GM21423 (cell line): ENCODE measurements at regions not wholly inside any gene's neighbourhood (a gene's known extent, or its start where the extent isn't known, plus 50 kb on each side); places are given as distances from the start of the nearest gene placed in this dataset.
"Not testable (repeated sequence)": the region's sequence is repeated elsewhere in the genome, so short reads cannot be mapped to it uniquely, and the experiment has no call there.

Source experiments
- ATAC-seq: cut with Tn5 transposase; IDR thresholded peaks from one replicate; pipeline ENCODE4 v1.9.1; 2021; ENCODE audit warnings: mild to moderate bottlenecking, moderate library complexity; ENCODE audit not compliant: unreplicated experiment

DNA sequence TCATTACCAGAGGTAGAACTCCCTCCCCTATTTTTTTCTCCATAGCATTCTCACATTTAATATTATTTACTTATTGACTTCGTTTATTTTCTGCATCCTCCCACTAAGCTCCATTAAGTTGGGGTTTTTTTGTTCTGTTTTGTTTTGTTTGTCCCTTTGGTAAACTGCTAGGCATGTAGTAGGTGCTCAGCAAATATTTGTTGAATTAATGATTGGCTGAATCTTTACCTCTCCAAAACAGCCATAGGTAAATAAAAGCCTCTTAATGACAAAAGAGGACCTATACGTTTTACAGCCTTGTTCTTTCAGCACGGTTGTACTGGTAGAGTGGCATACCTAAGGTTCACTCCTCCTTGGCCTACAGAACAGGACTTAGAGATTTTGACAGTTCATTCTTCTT lies 52.0 kb downstream of the PRORP start:
- ATAC-seq: no peak

DNA sequence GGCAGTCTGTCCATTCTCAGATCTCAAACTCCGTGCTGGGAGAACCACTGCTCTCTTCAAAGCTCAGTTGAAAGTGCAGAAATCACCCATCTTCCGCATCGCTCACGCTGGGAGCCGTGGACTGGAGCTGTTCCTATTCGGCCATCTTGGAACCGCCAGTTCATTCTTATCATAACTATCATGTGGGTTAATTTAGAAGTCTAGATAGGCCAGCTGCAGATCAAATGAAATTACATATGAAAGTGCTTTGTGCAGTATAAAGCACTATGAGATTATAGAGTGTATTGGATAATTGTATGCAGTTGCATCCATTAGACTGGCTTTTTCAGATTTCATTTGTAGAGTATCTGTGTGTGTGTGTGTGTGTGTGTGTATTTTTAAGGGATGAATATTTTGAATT lies 57.8 kb downstream of the PRORP start:
- ATAC-seq: no peak

DNA sequence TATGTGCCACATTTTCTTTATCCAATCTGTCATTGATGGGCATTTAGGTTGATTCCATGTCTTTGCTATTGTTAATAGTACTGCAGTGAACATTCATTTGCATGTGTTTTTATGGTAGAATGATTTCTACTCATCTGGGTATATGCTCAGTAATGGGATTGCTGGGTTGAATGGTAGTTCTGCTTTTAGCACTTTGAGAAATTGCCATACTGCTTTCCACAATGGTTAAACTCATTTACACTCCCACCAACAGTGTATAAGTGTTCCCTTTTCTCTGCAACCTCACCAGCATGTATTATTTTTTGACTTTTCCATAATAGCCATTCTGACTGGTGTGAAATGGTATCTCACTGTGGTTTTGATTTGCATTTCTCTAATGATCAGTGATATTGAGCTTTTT lies 62.5 kb downstream of the PRORP start:
- not testable (repeated sequence) for ATAC-seq

DNA sequence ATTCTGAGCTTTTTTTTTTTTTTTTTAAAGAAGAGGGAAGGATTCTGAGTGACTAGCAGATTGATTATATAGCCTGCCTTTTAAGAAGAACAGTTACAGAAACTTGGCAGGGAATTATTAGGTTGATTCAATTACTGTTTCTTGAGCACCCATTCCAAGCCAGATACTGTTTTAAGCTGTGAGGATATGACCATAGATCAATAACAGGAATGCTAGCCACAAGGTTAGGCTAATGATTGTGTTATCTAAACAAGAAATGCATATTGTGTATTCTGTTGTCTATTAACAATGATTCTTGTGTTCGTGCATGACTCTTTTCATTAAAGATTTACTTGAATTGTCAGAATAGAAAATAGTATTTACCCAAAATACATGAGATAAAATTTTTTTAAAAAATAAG lies 67.1 kb downstream of the PRORP start:
- no peak for ATAC-seq

DNA sequence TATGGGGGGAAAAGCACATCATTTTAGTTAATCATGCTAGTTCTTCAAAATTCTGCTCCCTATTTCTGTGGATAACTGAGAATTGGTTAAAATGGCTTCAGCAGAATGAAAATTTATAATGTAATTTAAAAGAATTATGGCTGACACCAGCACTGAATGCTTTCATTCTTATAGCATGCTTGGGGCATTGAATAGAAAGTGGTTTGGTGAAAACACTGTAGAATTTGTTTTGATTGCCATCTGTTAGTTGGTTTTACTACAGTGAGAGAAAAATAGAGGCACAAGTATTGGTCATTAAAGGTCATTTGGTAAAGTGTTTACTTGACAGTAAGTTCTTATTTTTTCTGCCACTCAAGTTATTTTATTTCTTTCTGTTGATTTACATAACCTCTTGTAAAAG lies 70.8 kb downstream of the PRORP start:
- no peak for ATAC-seq

DNA sequence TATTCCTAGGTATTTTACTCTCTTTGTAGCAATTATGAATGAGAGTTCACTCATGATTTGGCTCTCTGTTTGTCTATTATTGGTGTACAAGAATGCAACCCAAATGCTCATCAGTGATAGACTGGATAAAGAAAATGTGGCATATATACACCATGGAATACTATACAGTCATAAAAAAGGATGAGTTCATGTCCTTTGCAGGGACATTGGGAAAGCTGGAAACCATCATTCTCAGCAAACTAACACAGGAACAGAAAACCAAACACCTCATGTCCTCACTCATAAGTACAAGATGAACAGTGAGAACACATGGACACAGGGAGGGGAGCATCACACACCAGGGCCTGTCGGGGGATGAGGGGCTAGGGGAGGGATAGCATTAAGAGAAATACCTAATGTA lies 71.8 kb downstream of the PRORP start:
- not testable (repeated sequence) for ATAC-seq

DNA sequence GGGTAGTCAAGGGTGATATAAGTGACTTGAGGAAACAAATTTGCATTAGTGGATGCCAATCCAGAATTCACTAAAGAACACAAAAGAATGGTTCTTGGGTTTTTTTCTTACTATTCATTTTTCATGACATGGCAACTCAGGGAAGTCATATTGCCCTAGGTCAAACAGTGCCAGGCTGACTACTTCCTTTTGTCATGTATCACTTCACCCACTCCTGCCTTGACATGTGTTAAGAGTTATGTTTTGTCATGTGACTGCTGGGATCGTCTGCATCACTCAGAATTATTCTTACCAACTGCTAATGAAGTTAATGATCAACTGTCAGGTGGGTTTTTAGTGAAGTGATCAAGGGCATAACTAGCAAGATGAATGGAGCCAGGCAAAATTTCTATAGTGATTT lies 74.2 kb downstream of the PRORP start:
- peak; percentile 54 for ATAC-seq

DNA sequence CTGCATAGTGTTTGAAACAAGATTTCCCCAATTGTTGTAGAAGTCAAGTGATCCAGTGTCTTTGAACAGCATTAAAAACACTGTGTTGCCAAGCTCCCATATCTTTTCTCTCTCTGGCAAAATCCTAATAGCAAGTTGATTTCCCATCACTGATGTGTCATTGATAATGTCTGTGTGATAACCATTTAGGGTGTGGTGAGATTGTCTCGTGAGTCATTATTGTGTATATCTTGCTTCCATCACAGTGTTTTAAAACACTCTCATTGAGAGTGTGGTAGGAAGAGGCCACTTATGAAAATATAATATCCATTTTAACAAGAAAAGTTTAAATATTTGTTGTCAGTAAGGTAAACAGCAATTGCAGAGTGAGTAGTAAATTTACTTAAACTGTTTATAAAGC lies 74.7 kb downstream of the PRORP start:
- ATAC-seq: no peak

DNA sequence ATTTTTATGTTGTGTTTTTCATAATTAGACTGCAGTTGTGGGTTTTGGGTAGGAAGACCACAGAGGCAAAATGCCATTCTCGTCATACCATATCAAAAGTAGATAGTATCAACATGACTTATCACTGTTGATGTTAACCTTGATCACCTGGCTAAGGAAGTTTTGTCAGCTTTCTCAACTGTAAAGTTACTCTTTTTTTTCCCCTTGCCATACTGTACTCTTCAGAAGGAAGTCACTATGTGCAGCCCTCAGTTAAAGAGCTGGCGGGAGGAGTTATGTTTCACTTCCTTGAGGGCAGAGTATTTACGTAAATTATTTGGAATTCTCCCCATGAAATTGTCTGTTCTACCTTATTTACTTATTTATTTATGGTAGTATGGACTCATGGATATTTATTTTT lies 78.7 kb downstream of the PRORP start:
- ATAC-seq: no peak

DNA sequence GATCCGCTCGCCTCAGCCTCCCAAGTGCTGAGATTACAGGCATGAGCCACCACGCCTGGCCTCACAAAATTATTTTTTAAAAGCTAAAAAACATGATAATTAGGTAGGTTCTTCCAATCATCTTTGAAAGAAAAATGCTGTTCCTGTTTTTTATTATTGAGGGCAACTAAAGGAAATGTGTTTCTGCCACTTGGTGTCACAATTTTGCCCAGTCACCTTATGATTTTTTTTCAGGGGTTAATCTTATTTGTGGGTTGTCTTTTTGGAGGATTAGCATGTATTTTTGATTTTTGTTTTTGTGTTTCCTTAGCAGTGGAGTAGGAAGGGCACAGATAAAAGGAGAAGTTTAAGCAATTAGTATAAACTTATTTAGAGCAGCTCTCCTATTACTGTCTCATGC lies 79.8 kb downstream of the PRORP start:
- ATAC-seq: no peak

DNA sequence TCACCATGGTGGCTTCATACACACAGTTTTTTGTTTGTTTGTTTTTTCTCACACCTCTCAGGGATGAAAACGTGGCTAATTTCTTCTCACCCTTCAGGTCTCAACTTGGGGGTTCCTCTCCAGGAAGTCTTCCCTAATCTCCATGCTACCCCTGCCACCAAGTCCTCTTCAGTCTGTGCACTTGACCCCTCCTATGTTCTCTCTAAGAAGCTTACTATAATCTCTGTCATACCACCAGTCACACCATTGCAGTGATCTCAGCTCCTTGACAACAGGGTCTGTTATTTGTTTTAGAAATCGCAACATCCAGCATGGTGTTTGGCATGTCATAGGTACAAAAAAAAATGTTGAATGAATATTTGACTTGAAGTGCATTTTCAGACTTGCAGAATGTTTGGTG lies 83.4 kb downstream of the PRORP start:
- ATAC-seq: no peak

DNA sequence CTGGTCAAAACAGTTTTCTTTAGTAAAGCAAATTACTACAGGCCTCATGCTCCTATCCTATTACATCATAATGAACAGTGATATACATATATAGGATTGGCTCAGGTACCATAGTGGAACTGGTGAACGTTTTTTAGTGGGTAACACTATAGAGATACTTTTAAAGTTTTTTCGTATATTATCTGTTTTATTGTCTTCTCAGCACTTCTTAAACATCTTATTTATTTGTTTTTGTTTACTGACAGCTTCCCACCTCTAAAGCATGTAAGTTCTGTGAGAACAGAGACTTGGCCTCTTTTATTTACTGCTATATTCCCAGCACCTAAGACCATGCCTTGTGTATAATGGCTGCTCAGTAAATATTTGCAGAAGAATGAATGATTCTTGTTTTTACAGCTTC lies 81.1 kb upstream of the PSMA6 start:
- ATAC-seq: no peak

DNA sequence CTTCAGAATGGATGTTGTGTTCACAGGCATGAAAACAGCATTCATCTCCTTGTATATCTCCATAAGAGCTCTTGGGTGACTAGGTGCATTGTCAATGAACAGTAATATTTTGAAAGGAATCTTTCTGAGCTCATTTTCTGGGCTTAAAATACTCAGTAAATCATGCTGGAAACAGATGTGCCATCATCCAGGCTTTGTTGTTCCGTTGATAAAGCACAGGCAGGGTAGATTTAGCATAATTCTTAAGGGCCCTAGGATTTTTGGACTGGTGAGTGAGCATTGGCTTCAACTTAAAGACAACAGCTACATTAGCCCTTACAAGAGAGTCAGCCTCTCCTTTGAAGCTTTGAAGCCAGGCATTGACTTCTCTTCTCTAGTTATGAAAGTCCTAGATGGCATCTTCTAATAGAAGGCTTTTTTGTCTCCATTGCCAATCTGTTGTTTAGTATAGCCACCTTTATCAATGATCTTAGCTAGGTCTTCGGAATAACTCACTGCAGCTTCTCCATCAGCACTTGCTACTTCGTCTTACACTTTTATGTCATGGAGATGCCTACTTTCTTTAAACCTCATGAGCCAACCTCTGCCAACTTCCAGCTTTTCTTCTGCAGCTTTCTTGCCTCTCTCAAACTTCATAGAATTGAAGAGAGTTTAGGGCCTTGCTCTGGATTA lies 79.6 kb upstream of the PSMA6 start:
- no peak for ATAC-seq

DNA sequence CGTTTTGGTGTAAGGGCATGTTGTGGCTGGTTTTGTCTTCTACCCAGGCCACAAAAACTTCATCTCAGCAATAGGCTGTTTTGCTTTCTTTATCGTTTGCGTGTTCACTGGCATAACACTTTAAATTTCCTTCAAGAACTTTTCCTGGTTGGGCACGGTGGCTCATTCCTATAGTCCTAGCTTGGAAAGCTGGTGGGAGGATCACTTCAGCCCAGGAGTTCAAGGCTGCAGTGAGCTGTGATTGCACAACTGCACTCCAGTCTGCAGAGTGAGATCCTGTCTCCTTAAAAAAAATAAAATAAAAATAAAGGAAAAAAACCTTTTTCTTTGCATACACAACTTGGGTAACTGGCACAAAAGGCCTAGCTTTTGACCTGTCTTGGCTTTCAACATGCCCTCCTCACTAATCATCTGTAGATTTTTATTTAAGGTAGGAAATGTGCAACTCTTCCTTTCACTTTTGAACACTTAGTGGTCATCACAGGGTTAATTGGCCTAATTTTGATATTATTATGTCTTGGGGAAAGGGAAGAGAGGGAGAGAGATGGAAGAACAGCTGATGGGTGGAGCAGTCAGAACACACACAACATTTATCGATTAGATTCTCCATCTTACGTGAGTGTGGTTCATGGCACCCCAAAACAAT lies 78.9 kb upstream of the PSMA6 start:
- no peak for ATAC-seq

DNA sequence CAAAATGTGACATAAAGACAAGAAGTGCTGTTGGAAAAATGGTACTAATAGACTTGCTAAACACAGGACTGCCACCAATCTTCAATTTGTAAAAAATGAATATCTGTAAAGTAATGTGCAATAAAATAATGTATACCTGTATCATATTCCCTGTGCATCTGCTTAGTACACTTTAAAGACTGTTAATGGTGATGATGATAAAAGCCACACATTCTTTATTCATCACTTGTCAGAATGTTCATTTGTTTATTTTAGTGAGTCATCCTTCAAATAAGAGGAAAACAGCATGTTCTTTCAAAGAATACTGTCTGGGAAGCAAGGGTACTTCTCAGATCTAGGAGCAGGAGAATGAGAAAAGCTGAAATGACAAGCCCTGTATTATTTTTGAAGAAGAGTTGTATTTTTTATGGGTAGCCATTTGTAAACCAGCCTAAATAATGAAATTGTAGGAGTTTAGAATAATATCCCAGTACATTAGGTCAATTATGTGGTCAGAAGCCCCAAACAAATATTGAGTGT lies 78.3 kb upstream of the PSMA6 start:
- ATAC-seq: no peak

DNA sequence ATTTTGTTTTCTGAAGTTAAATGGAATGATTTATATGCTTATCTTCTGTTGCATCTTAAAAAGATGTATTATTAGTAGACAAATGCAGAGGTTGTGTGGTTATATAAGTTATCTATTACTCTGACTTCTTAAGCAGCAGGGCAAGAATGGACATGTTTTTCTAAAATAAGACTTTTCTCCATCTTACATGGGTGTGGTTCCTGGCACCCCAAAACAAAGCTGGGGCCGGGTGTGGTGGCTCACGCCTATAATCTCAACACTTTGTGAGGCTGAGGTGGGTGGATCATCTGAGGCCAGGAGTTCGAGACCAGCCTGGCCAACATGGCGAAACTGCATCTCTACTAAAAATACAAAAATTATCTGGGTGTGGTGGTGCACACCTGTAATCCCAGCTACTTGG lies 77.8 kb upstream of the PSMA6 start:
- ATAC-seq: not testable (repeated sequence)

DNA sequence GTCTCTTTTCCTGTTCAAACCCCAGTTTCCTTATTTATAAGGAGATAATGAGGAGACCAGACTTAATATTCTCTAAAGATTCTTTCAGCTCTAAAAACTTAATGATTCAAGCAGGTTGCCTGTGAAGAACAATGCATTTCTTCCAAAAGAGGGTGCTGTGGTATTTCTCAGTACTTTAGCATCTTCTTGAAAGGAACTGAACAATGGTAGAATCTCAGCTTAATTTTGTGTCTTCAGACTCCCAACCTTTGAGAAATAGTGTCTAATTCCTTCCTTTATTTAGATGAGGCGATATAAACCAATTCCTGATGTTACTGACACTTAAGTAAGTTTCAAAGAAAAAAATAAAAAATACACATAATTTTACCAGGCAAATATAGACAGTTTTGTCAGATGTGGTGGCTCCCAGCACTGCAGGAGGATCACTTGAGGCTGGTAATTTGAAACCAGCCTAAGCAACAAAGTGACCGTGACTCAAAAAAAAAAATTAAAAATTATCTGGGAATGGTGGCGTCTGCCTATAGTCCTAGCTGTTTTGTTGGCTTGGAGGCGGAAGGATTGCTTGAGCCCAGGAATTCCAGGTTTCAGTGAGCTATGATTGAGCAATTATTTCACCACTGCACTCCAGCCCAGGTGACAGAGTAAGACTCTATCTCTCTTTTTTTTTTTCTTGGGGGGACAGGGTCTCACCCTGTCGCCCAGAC lies 76.9 kb upstream of the PSMA6 start:
- ATAC-seq: no peak

DNA sequence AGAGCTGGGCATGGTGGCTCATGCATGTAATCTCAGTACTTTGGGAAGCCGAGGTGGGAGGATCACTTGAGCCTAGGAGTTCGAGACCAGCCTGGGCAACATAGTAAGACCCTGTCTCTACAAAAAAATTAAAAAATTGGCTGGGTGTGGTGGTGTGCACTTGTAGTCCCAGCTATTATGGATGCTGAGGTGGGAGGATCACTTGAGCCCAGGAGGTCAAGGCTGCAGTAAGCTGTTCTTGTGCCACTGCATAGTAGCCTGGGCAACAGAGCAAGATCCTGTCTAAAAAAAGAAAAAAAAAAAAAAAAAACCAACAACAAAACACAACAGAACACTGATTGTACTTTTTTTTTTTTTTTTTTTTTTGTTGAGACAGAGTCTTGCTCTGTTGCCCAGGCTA lies 74.0 kb upstream of the PSMA6 start:
- not testable (repeated sequence) for ATAC-seq

DNA sequence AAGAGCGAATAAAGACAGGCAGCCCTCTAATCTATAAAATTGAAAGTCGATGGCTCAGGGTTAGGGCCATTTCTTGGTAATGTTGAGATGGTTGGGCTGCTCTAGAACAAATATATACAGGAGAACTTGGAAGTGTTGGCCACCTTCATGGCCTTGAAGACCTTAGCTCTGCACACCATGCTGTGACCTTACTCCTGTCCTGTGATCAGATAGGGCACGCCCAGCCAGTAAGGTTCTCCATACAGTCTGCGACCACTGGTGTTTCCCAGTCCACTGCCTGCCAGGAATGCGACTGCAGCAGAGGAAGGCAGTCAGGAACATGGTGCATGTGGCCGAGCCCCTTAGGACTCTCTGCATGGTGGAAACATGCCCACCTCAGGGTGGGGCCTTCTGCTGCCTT lies 73.2 kb upstream of the PSMA6 start:
- ATAC-seq: no peak

DNA sequence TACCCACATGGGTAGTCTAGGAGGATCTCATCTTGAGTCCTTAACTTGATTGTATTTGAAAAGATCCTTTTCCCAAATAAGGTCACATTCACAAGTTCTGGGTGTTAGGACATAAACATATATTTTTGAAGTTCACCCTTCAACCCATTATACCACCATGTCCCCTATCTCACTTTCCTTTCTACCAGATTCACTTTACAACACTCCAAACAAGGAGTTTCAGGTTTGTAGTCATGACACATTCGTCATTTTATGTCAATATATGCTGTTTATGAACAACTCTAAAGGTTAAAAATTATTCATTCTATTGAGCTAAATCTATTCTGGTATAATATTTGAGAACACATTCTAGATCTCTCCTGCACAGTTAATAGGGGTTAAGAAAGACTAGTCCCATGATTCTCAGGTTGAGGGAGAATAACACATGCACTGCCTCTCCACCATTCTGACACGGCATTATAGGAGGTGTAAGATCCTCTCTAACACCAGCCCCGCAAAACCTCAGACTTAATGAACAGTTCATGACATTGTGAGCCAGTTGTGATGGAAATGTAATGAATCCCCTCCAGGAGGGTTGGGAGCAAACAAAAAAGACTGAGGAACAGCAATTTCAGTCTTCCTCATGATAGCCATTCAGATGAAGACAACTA lies 72.0 kb upstream of the PSMA6 start:
- no peak for ATAC-seq

DNA sequence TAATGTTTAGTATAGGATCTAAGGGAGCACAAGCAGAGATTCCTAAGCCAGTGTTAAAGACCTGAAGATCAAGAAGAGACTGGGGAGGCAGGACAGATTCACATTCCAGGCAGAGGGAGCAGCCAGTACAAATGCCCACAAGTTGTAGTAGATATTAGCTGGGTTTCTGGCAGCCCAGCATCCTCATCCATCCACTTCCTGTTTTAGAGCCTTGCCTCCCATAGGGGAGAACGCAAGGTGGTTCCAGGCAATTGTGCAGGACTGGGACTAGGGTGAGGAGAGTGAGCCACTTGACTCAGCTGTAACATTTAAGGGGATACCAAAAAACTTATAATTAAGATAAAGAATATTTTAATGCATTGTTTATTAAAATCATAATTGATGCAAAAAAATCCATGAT lies 71.3 kb upstream of the PSMA6 start:
- ATAC-seq: no peak

DNA sequence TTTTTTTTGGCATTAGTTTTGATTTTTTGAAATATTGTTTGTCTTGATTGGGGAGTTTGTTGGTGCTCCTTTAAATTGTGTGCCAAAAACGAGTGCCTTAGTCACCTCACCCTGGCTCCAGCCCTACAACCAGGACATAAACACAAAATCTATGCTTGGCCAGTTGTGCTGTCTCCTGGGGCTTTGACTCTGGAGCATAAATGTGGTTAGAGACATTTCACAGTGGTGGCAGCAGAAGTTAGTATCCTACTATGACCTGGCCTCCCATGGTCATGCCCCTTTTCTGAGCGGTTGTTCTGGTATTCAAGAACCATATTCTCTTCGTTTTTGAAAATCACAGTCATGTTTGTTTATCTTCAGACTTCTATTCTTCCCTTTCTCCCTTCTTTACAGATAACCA lies 70.7 kb upstream of the PSMA6 start:
- no peak for ATAC-seq
